CD14-positive monocyte (primary cell): ENCODE measurements at regions not wholly inside any gene's neighbourhood (a gene's known extent, or its start where the extent isn't known, plus 50 kb on each side); places are given as distances from the start of the nearest gene placed in this dataset.

Experiments used
- DNase-seq, 3 donors: peaks; one replicate each; pipeline ENCODE4 v3.0.0-alpha.2; 2011 to 2022
- H2AFZ ChIP-seq: 2 replicates; pipeline ENCODE4 v1.6.0; 2012; ENCODE audit warnings: mild to moderate bottlenecking, low read depth, low read length, inconsistent platforms; ENCODE audit not compliant: insufficient read depth, poor library complexity, severe bottlenecking
- H3K27ac ChIP-seq, 2 donors: 1 replicate in 1 of 2; 2 replicates in 1 of 2; pipeline ENCODE4 v1.5.1; 2012 to 2013; ENCODE audit warnings: low read length in 2 of 2, control low read depth in 1 of 2, inconsistent platforms in 1 of 2, low read depth in 1 of 2, mild to moderate bottlenecking in 1 of 2
- H3K27me3 ChIP-seq, 2 donors: one replicate each; pipeline versions ENCODE4 v1.6.0 to v1.6.1; 2011 to 2013; ENCODE audit warnings: low read length in 2 of 2; ENCODE audit not compliant: control insufficient read depth in 2 of 2, insufficient read depth in 2 of 2
- H3K36me3 ChIP-seq, 2 donors: replicated peaks in 1 of 2; 1 replicate in 1 of 2; 2 replicates in 1 of 2; pipeline versions ENCODE4 v1.5.1 to v1.6.1; 2012 to 2013; ENCODE audit warnings: low read length in 2 of 2, control low read depth in 1 of 2, inconsistent platforms in 1 of 2, mild to moderate bottlenecking in 1 of 2; ENCODE audit not compliant: insufficient read depth in 2 of 2, control insufficient read depth in 1 of 2
- H3K4me1 ChIP-seq, 2 donors: 1 replicate in 1 of 2; 2 replicates in 1 of 2; pipeline versions ENCODE4 v1.5.1 to v1.6.1; 2012 to 2013; ENCODE audit warnings: low read length in 2 of 2, control low read depth in 1 of 2, inconsistent platforms in 1 of 2, mild to moderate bottlenecking in 1 of 2, moderate library complexity in 1 of 2; ENCODE audit not compliant: insufficient read depth in 2 of 2, control insufficient read depth in 1 of 2
- H3K4me2 ChIP-seq: replicated peaks from 2 replicates; pipeline ENCODE3; 2012; ENCODE audit warnings: low read length, moderate library complexity, mild to moderate bottlenecking; ENCODE audit not compliant: poor library complexity, severe bottlenecking; ENCODE audit errors: extremely low read depth
- H3K4me3 ChIP-seq, 3 experiments: fragments of 200-600 bp in 1 of 3; sonication (generic) in 1 of 3; replicated peaks in 1 of 3; 1 replicate in 2 of 3; 2 replicates in 1 of 3; pipeline ENCODE4 v1.5.1; 2011 to 2013; ENCODE audit warnings: low read length in 3 of 3, mild to moderate bottlenecking in 3 of 3, control low read depth in 2 of 3, low read depth in 2 of 3, inconsistent platforms in 1 of 3, moderate library complexity in 1 of 3
- H3K79me2 ChIP-seq: 2 replicates; pipeline ENCODE4 v1.6.0; 2012; ENCODE audit warnings: mild to moderate bottlenecking, control low read depth, inconsistent platforms, low read length, moderate library complexity; ENCODE audit not compliant: insufficient read depth
- H3K9ac ChIP-seq: 2 replicates; pipeline ENCODE4 v1.6.0; 2017; ENCODE audit warnings: low read length, mild to moderate bottlenecking; ENCODE audit not compliant: insufficient read depth, poor library complexity, severe bottlenecking
- H3K9me3 ChIP-seq, 2 donors: replicated peaks in 1 of 2; 1 replicate in 1 of 2; 2 replicates in 1 of 2; pipeline versions ENCODE4 v1.5.1 to v1.6.1; 2012 to 2013; ENCODE audit warnings: low read length in 2 of 2, control low read depth in 1 of 2; ENCODE audit not compliant: control insufficient read depth in 1 of 2, insufficient read depth in 1 of 2
- H4K20me1 ChIP-seq: 2 replicates; pipeline ENCODE4 v1.6.0; 2012; ENCODE audit warnings: mild to moderate bottlenecking, low read length, control low read depth, moderate library complexity; ENCODE audit not compliant: insufficient read depth
- H3K27ac Mint-ChIP-seq, 7 donors: one replicate each; pipeline ENCODE4 v1.8.0; 2020; ENCODE audit warnings: mild to moderate bottlenecking in 7 of 7, mixed read lengths in 7 of 7, moderate library complexity in 6 of 7, inconsistent platforms in 2 of 7
- H3K27me3 Mint-ChIP-seq, 3 donors: one replicate each; pipeline ENCODE4 v1.8.0; 2021 to 2022; ENCODE audit warnings: low read depth in 3 of 3, mild to moderate bottlenecking in 3 of 3, mixed read lengths in 3 of 3, moderate library complexity in 3 of 3, inconsistent platforms in 1 of 3
- H3K36me3 Mint-ChIP-seq, 2 donors: one replicate each; pipeline ENCODE4 v1.8.0; 2020; ENCODE audit warnings: mixed read lengths in 2 of 2, inconsistent platforms in 1 of 2, mild to moderate bottlenecking in 1 of 2
- H3K4me1 Mint-ChIP-seq: one replicate; pipeline ENCODE4 v1.8.0; 2020; ENCODE audit warnings: mild to moderate bottlenecking, mixed read lengths
- H3K4me3 Mint-ChIP-seq, 2 donors: one replicate each; pipeline ENCODE4 v1.8.0; 2020; ENCODE audit warnings: mild to moderate bottlenecking in 2 of 2, mixed read lengths in 2 of 2, moderate library complexity in 1 of 2
- H3K9me3 Mint-ChIP-seq, 7 donors: one replicate each; pipeline ENCODE4 v1.8.0; 2020 to 2022; ENCODE audit warnings: mixed read lengths in 7 of 7, mild to moderate bottlenecking in 6 of 7, moderate library complexity in 6 of 7, inconsistent platforms in 2 of 7
- CTCF ChIP-seq: fragments of 200-600 bp; IDR thresholded peaks from one replicate; pipeline ENCODE4 v1.8.0; 2022; ENCODE audit warnings: antibody characterized with exemption, mild to moderate bottlenecking
- WGBS: methylation state at CpG from one replicate; pipeline ENCODE4 v1.1.5; 2013; ENCODE audit warnings: missing lambda C conversion rate; ENCODE audit not compliant: insufficient coverage; 5-methylcytosine and 5-hydroxymethylcytosine counted together
- intact Hi-C, 2 donors: fragments of 100-400 bp; cut with micrococcal nuclease; formaldehyde crosslinking; loops; one replicate each; pipeline versions ENCODE4 v1.15.0 to v1.15.1; 2023

- H3K4me1 ChIP-seq: no peaks in the 10 kb centered on the region
- peaks cover 0 to 4% (median 0%) of the 10 kb centered on the region in 7 donors for H3K9me3 Mint-ChIP-seq
- H3K27ac Mint-ChIP-seq: no peak overlapping the region
- no peaks in the 10 kb centered on the region for H3K36me3 Mint-ChIP-seq
- intact Hi-C loops: no loop called here
- WGBS: 100% methylated on average over 1 of the region's 3 CpGs
- H3K27me3 ChIP-seq: no peaks in the 10 kb centered on the region
- H3K4me1 Mint-ChIP-seq: peaks cover 9% of the 10 kb centered on the region
- H3K9me3 ChIP-seq: no peaks in the 10 kb centered on the region
- H3K27me3 Mint-ChIP-seq: peaks cover 0 to 4% (median 2%) of the 10 kb centered on the region in 3 donors
- TF ChIP-seq CTCF: no peak
- no peaks in the 10 kb centered on the region for H4K20me1 ChIP-seq
- no peaks in the 10 kb centered on the region for H3K79me2 ChIP-seq
- H3K9ac ChIP-seq: no peak overlapping the region
- no peaks in the 10 kb centered on the region for H3K36me3 ChIP-seq
- no peak overlapping the region for H3K4me2 ChIP-seq
- no peak overlapping the region for H3K4me3 Mint-ChIP-seq
- no peak overlapping the region for H3K4me3 ChIP-seq
- no peak overlapping the region for H3K27ac ChIP-seq
- no peak for DNase-seq
- no peak overlapping the region for H2AFZ ChIP-seq
Measured at GRCh38 chr18:1999387-1999786, 571.9 kb downstream of the METTL4 start.

GRCh38 chr18:2002151-2002550 lies 569.2 kb downstream of the METTL4 start:
- no peak overlapping the region for H3K9ac ChIP-seq
- H3K4me1 Mint-ChIP-seq: peaks cover 6% of the 10 kb centered on the region
- WGBS: 100% methylated on average over 1 of the region's 2 CpGs

More at GRCh38 chr18:2002151-2002550, 569.2 kb downstream of the METTL4 start:
- intact Hi-C loops: no loop called here
- Histone ChIP-seq H3K4me1 (no peaks in the 10 kb centered on the region), H3K4me2 (no peak overlapping the region), H3K4me3 (no peak overlapping the region), H3K9me3 (no peaks in the 10 kb centered on the region), H4K20me1 (no peaks in the 10 kb centered on the region), H3K36me3 (no peaks in the 10 kb centered on the region), H3K27me3 (no peaks in the 10 kb centered on the region), H2AFZ (no peak overlapping the region), H3K79me2 (no peaks in the 10 kb centered on the region), H3K27ac (no peak overlapping the region)
- no peaks in the 10 kb centered on the region for H3K36me3 Mint-ChIP-seq
- H3K27me3 Mint-ChIP-seq: peaks cover 0 to 4% (median 2%) of the 10 kb centered on the region in 3 donors
- TF ChIP-seq CTCF: no peak
- no peak overlapping the region for H3K27ac Mint-ChIP-seq
- no peak overlapping the region for H3K4me3 Mint-ChIP-seq
- no peak for DNase-seq
- H3K9me3 Mint-ChIP-seq: no peaks in the 10 kb centered on the region
